ENCODE measurements at regions not wholly inside any gene's neighbourhood (a gene's known extent, or its start where the extent isn't known, plus 50 kb on each side); places are given as distances from the start of the nearest gene placed in this dataset.

GRCh38 chr17:21513012-21513570 is 136.9 kb downstream of the KCNJ12 start:
- ATAC-seq (peak; percentile 87), DNase-seq (ENCODE audit: low read depth, low spot score) (no peak), FAIRE-seq (no peak)
- no peak overlapping the region for H3K27ac ChIP-seq (ENCODE audit: control insufficient read depth, insufficient read depth)
- in situ Hi-C loops (cut with MboI): loop anchor here (5.0 to 10.0 kb wide), 3 partner anchors 191 to 391 kb away; no protein-coding TSS in a partner anchor
- no peak overlapping the region for H3K9ac ChIP-seq (ENCODE audit: control insufficient read depth, insufficient read depth, low read length)
- RAD21 ChIA-PET (ENCODE audit: unreplicated experiment): interaction anchor here (1.0 to 1.8 kb wide), 9 partner anchors 56 to 394 kb away, joined by 3 to 13 read pairs (median 4); no protein-coding TSS in a partner anchor
- no peak overlapping the region for H2AFZ ChIP-seq (ENCODE audit: control insufficient read depth, low read depth, low read length)
- SMC1A ChIA-PET (ENCODE audit: uncharacterized antibody, unreplicated experiment): interaction anchor here (1.0 to 1.8 kb wide), 7 partner anchors 11 to 393 kb away, joined by 3 to 8 read pairs (median 5); partner anchors contain the start of gene DHRS7B
- H3K4me3 ChIP-seq: no peak overlapping the region
- no peaks in the 10 kb centered on the region for H3K79me2 ChIP-seq (ENCODE audit: control insufficient read depth, insufficient read depth, low read length)
- H3K27me3 ChIP-seq (replicated peaks in 1 of 2; ENCODE audit: control insufficient read depth in 2 of 2, insufficient read depth in 2 of 2, low read length in 1 of 2): peaks cover 3 to 11% of the 10 kb centered on the region in 2 experiments
- H4K20me1 ChIP-seq (ENCODE audit: control insufficient read depth, insufficient read depth): no peaks in the 10 kb centered on the region
- H3K9me3 ChIP-seq (replicated peaks; ENCODE audit: control insufficient read depth, insufficient read depth, low read length): no peaks in the 10 kb centered on the region
- no peaks in the 10 kb centered on the region for H3K36me3 ChIP-seq (ENCODE audit: control insufficient read depth in 2 of 2, insufficient read depth in 2 of 2, low read length in 1 of 2)
- WGBS (ENCODE audit: insufficient coverage, insufficient replicate concordance, low lambda C conversion rate, missing lambda C conversion rate): 5% methylated on average over 24 of the region's 24 CpGs
- no TSS peak for BruUV-seq (replicated peaks)
- no peak overlapping the region for H3K4me2 ChIP-seq (ENCODE audit: control insufficient read depth, insufficient read depth)
- no peaks in the 10 kb centered on the region for H3K4me1 ChIP-seq (ENCODE audit: control insufficient read depth, insufficient read depth, low read length)
- POLR2A ChIA-PET: no interaction called here
- intact Hi-C loops (cut with micrococcal nuclease; ENCODE audit: unreplicated experiment): loop anchor here (1.0 to 5.0 kb wide), 2 partner anchors 233 to 386 kb away; partner anchors contain the start of gene DHRS7B
- CTCF ChIA-PET: interaction anchor here (0.7 to 5.3 kb wide), 12 partner anchors 11 to 470 kb away, joined by 3 to 47 read pairs (median 8); partner anchors contain the start of gene USP22
- TF ChIP-seq NR2C1 (IDR thresholded peaks at IDR 0.05) (no peak), EGR1 (IDR thresholded peaks at IDR 0.05; ENCODE audit: borderline replicate concordance in 1 of 2, low read depth in 2 of 2, low read length in 2 of 2) (peak in 1 of 2 experiments; percentile 58; a peak in 1 of 3 replicates), SMC3 (IDR thresholded peaks at IDR 0.05; ENCODE audit: borderline replicate concordance, low read length) (peak; percentile 73), RAD21 (IDR thresholded peaks at IDR 0.05; ENCODE audit: insufficient read depth, low read depth, low read length) (peak; percentile 93), ZBTB4 (CRISPR knock-in tag; IDR thresholded peaks at IDR 0.05) (no peak), CHD2 (IDR thresholded peaks at IDR 0.05; ENCODE audit: borderline replicate concordance, low read depth, low read length) (no peak), RELB (IDR thresholded peaks at IDR 0.05; ENCODE audit: low read depth) (no peak), GABPA (IDR thresholded peaks at IDR 0.05; ENCODE audit: low read depth) (no peak), YY1 (IDR thresholded peaks at IDR 0.05; ENCODE audit: low read depth, low read length) (0 out of 2 replicates have a peak, but pooled peaks have one; percentile 41), CTCF (IDR thresholded peaks at IDR 0.05 in 2 of 3, conservative IDR thresholded peaks at IDR 0.05 in 1 of 3; ENCODE audit: control insufficient read depth in 2 of 3, extremely low read depth in 1 of 3, insufficient read depth in 1 of 3, low read depth in 3 of 3, low read length in 3 of 3) (peak; percentile 70 to 81 (median 80)), NRF1 (conservative IDR thresholded peaks at IDR 0.05; ENCODE audit: low read depth, low read length) (no peak), HDAC2 (IDR thresholded peaks at IDR 0.05) (no peak), CEBPZ (IDR thresholded peaks at IDR 0.05; ENCODE audit: low read depth, low read length) (no peak)
